ENCODE measurements at regions not wholly inside any gene's neighbourhood (a gene's known extent, or its start where the extent isn't known, plus 50 kb on each side); places are given as distances from the start of the nearest gene placed in this dataset.
A peak's percentile ranks its signal among the peaks of the same experiment; 100 is the strongest.
"Not testable (repeated sequence)": the region's sequence is repeated elsewhere in the genome, so short reads cannot be mapped to it uniquely, and the experiment has no call there.

DNA sequence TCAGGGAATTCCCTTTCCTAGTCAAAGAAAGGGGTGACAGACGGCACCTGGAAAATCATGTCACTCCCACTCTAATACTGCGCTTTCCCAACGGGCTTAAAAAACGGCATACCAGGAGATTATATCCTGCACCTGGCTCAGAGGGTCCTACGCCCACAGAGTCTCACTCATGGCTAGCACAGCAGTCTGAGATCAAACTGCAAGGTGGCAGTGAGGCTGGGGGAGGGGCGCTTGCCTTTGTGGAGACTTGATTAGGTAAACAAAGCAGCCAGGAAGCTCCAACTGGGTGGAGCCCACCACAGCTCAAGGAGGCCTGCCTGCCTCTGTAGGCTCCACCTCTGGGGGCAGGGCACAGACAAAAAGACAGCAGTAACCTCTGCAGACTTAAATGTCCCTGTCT lies 253.7 kb downstream of the ISL1 start:
- ATAC-seq, result not testable (repeated sequence)

DNA sequence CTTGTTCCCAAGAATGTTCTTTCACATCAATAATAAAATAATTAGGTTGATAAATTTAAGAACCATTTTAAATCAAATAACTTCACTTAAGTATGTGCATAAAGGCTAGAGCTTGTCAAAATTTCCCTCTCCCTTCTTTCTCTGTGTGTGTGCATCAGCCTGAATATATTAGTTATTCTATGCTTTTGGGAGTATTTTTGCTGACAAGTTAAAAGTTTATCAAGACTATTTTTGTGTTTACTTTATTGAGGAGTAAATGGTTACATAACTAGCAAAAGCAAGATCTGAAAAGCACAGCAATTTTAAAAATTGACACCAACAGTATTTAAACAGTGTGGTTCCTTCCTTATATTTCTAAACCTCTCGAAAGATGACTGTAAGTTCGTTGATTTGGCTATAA lies 261.7 kb downstream of the ISL1 start:
- TF ChIP-seq POLR2AphosphoS5 (IDR thresholded peaks at IDR 0.05; ENCODE audit: low read depth) (no peak), JUNB (IDR thresholded peaks at IDR 0.05; ENCODE audit: unreplicated experiment) (no peak), EZH2phosphoT487 (IDR thresholded peaks at IDR 0.05; ENCODE audit: unreplicated experiment) (no peak)
- TF ChIP-seq, protein P1, sequence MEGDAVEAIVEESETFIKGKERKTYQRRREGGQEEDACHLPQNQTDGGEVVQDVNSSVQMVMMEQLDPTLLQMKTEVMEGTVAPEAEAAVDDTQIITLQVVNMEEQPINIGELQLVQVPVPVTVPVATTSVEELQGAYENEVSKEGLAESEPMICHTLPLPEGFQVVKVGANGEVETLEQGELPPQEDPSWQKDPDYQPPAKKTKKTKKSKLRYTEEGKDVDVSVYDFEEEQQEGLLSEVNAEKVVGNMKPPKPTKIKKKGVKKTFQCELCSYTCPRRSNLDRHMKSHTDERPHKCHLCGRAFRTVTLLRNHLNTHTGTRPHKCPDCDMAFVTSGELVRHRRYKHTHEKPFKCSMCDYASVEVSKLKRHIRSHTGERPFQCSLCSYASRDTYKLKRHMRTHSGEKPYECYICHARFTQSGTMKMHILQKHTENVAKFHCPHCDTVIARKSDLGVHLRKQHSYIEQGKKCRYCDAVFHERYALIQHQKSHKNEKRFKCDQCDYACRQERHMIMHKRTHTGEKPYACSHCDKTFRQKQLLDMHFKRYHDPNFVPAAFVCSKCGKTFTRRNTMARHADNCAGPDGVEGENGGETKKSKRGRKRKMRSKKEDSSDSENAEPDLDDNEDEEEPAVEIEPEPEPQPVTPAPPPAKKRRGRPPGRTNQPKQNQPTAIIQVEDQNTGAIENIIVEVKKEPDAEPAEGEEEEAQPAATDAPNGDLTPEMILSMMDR (conservative IDR thresholded peaks at IDR 0.05; ENCODE audit: low read depth in 2 of 2), result no peak
- TF ChIP-seq, protein P2, sequence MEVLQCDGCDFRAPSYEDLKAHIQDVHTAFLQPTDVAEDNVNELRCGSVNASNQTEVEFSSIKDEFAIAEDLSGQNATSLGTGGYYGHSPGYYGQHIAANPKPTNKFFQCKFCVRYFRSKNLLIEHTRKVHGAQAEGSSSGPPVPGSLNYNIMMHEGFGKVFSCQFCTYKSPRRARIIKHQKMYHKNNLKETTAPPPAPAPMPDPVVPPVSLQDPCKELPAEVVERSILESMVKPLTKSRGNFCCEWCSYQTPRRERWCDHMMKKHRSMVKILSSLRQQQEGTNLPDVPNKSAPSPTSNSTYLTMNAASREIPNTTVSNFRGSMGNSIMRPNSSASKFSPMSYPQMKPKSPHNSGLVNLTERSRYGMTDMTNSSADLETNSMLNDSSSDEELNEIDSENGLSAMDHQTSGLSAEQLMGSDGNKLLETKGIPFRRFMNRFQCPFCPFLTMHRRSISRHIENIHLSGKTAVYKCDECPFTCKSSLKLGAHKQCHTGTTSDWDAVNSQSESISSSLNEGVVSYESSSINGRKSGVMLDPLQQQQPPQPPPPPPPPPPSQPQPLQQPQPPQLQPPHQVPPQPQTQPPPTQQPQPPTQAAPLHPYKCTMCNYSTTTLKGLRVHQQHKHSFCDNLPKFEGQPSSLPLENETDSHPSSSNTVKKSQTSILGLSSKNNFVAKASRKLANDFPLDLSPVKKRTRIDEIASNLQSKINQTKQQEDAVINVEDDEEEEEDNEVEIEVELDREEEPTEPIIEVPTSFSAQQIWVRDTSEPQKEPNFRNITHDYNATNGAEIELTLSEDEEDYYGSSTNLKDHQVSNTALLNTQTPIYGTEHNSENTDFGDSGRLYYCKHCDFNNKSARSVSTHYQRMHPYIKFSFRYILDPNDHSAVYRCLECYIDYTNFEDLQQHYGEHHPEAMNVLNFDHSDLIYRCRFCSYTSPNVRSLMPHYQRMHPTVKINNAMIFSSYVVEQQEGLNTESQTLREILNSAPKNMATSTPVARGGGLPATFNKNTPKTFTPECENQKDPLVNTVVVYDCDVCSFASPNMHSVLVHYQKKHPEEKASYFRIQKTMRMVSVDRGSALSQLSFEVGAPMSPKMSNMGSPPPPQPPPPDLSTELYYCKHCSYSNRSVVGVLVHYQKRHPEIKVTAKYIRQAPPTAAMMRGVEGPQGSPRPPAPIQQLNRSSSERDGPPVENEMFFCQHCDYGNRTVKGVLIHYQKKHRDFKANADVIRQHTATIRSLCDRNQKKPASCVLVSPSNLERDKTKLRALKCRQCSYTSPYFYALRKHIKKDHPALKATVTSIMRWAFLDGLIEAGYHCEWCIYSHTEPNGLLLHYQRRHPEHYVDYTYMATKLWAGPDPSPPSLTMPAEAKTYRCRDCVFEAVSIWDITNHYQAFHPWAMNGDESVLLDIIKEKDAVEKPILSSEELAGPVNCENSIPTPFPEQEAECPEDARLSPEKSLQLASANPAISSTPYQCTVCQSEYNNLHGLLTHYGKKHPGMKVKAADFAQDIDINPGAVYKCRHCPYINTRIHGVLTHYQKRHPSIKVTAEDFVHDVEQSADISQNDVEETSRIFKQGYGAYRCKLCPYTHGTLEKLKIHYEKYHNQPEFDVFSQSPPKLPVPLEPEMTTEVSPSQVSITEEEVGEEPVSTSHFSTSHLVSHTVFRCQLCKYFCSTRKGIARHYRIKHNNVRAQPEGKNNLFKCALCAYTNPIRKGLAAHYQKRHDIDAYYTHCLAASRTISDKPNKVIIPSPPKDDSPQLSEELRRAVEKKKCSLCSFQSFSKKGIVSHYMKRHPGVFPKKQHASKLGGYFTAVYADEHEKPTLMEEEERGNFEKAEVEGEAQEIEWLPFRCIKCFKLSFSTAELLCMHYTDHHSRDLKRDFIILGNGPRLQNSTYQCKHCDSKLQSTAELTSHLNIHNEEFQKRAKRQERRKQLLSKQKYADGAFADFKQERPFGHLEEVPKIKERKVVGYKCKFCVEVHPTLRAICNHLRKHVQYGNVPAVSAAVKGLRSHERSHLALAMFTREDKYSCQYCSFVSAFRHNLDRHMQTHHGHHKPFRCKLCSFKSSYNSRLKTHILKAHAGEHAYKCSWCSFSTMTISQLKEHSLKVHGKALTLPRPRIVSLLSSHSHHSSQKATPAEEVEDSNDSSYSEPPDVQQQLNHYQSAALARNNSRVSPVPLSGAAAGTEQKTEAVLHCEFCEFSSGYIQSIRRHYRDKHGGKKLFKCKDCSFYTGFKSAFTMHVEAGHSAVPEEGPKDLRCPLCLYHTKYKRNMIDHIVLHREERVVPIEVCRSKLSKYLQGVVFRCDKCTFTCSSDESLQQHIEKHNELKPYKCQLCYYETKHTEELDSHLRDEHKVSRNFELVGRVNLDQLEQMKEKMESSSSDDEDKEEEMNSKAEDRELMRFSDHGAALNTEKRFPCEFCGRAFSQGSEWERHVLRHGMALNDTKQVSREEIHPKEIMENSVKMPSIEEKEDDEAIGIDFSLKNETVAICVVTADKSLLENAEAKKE (CRISPR knock-in tag; IDR thresholded peaks at IDR 0.05), result no peak
- TF ChIP-seq, protein P3, sequence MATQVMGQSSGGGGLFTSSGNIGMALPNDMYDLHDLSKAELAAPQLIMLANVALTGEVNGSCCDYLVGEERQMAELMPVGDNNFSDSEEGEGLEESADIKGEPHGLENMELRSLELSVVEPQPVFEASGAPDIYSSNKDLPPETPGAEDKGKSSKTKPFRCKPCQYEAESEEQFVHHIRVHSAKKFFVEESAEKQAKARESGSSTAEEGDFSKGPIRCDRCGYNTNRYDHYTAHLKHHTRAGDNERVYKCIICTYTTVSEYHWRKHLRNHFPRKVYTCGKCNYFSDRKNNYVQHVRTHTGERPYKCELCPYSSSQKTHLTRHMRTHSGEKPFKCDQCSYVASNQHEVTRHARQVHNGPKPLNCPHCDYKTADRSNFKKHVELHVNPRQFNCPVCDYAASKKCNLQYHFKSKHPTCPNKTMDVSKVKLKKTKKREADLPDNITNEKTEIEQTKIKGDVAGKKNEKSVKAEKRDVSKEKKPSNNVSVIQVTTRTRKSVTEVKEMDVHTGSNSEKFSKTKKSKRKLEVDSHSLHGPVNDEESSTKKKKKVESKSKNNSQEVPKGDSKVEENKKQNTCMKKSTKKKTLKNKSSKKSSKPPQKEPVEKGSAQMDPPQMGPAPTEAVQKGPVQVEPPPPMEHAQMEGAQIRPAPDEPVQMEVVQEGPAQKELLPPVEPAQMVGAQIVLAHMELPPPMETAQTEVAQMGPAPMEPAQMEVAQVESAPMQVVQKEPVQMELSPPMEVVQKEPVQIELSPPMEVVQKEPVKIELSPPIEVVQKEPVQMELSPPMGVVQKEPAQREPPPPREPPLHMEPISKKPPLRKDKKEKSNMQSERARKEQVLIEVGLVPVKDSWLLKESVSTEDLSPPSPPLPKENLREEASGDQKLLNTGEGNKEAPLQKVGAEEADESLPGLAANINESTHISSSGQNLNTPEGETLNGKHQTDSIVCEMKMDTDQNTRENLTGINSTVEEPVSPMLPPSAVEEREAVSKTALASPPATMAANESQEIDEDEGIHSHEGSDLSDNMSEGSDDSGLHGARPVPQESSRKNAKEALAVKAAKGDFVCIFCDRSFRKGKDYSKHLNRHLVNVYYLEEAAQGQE (IDR thresholded peaks at IDR 0.05; ENCODE audit: unreplicated experiment), result no peak
- Mint-ChIP-seq H3K4me3 (no peak overlapping the region), H3K27me3 (ENCODE audit: insufficient read depth, low read depth, poor library complexity) (no peaks in the 10 kb centered on the region), H3K9me3 (no peaks in the 10 kb centered on the region; the same call in 2 of the 3 replicates), H3K4me1 (no peaks in the 10 kb centered on the region), H3K36me3 (ENCODE audit: low read depth) (no peaks in the 10 kb centered on the region), H3K27ac (no peak overlapping the region)
- DNase-seq (ENCODE audit: low spot score) (no peak), ATAC-seq (no peak)
- Histone ChIP-seq H3K9me2 (ENCODE audit: insufficient read depth) (no peaks in the 10 kb centered on the region), H4K20me1 (replicated peaks; ENCODE audit: insufficient read depth) (no peaks in the 10 kb centered on the region), H3K27me3 (ENCODE audit: insufficient read depth) (no peaks in the 10 kb centered on the region), H3K4me1 (ENCODE audit: insufficient read depth) (no peaks in the 10 kb centered on the region), H2AFZ (no peak overlapping the region), H3K4me3 (no peak overlapping the region), H3F3A (replicated peaks; ENCODE audit: low read depth) (no peaks in the 10 kb centered on the region), H3K36me3 (ENCODE audit: insufficient read depth) (no peaks in the 10 kb centered on the region), H3K27ac (ENCODE audit: low read depth) (no peak overlapping the region), H3K79me2 (replicated peaks; ENCODE audit: insufficient read depth) (no peaks in the 10 kb centered on the region), H3K4me2 (no peak overlapping the region)

More for the DNA sequence above, 253.7 kb downstream of the ISL1 start:
- H3F3A ChIP-seq (replicated peaks; ENCODE audit: low read depth); H3K4me1 Mint-ChIP-seq; H4K20me1 ChIP-seq (replicated peaks; ENCODE audit: insufficient read depth); H3K27ac Mint-ChIP-seq; H3K79me2 ChIP-seq (replicated peaks; ENCODE audit: insufficient read depth); H3K4me1 ChIP-seq (ENCODE audit: insufficient read depth); H3K9me2 ChIP-seq (ENCODE audit: insufficient read depth); H3K27me3 ChIP-seq (ENCODE audit: insufficient read depth); H3K4me3 Mint-ChIP-seq; H2AFZ ChIP-seq; H3K36me3 ChIP-seq (ENCODE audit: insufficient read depth); H3K27ac ChIP-seq (ENCODE audit: low read depth); H3K4me3 ChIP-seq; H3K4me2 ChIP-seq; H3K27me3 Mint-ChIP-seq (ENCODE audit: insufficient read depth, low read depth, poor library complexity): not testable (repeated sequence)
- Mint-ChIP-seq H3K9me3 (peaks cover 34% of the 10 kb centered on the region), H3K36me3 (ENCODE audit: low read depth) (peaks cover 30% of the 10 kb centered on the region)
- DNase-seq (ENCODE audit: low spot score), result peak; percentile 18
